Psoas muscle (tissue), 7 donors: ENCODE measurements at regions not wholly inside any gene's neighbourhood (a gene's known extent, or its start where the extent isn't known, plus 50 kb on each side); places are given as distances from the start of the nearest gene placed in this dataset.

Experiments used
- ATAC-seq, 4 donors: fragments of 200-7000 bp; cut with Tn5 transposase; one replicate each; pipeline ENCODE4 v1.9.1; 2020; ENCODE audit warnings: moderate library complexity in 3 of 4, mild to moderate bottlenecking in 2 of 4
- DNase-seq, 2 donors: peaks; one replicate each; pipeline ENCODE4 v3.0.0-alpha.2; 2020
- H3K27ac ChIP-seq: fragments of 200-600 bp; one replicate; pipeline ENCODE4 v1.8.0; 2022
- H3K27me3 ChIP-seq, 3 donors: fragments of 200-600 bp in 1 of 3; one replicate each; pipeline versions ENCODE4 v1.6.1 to v1.8.0; 2013 to 2022; ENCODE audit warnings: low read length in 2 of 3, mild to moderate bottlenecking in 2 of 3, moderate library complexity in 1 of 3; ENCODE audit not compliant: insufficient read depth in 3 of 3
- H3K36me3 ChIP-seq, 2 donors: fragments of 200-600 bp in 1 of 2; one replicate each; pipeline versions ENCODE4 v1.6.1 to v1.8.0; 2013 to 2022; ENCODE audit warnings: low read depth in 1 of 2, mild to moderate bottlenecking in 1 of 2, moderate library complexity in 1 of 2; ENCODE audit not compliant: insufficient read depth in 1 of 2
- H3K4me1 ChIP-seq: fragments of 200-600 bp; one replicate; pipeline ENCODE4 v1.8.0; 2022
- H3K4me3 ChIP-seq: fragments of 200-600 bp; one replicate; pipeline ENCODE4 v1.8.0; 2022; ENCODE audit warnings: mild to moderate bottlenecking
- H3K9me3 ChIP-seq: fragments of 200-600 bp; one replicate; pipeline ENCODE4 v1.8.0; 2022
- CTCF ChIP-seq: fragments of 200-600 bp; IDR thresholded peaks from one replicate; pipeline ENCODE4 v1.8.0; 2022; ENCODE audit warnings: antibody characterized with exemption
- WGBS, 3 donors: extraction: QIAGEN DNeasy Blood & Tissue Kit; methylation state at CpG; one replicate each; pipeline versions ENCODE4 v1.1.6 to v1.1.7; 2013; 5-methylcytosine and 5-hydroxymethylcytosine counted together
- intact Hi-C, 2 donors: fragments of 100-400 bp; cut with DNase I; formaldehyde crosslinking; loops; one replicate each; pipeline versions ENCODE4 v1.11.0 to v1.14.2; 2022
- donor health status: healthy with polysubstance abuse.
- donor health status: DM: no; HTN: no; CAD: no; lungs with moderate emphysema.
- donor health status: Bipolar disorder and iron deficiency.
- donor health status: healthy.
- donor health status: DM: yes; HTN: yes; CAD: no.
- donor health status: DM: no; HTN: no; CAD: no.
- donor health status: DM: yes; HTN: yes; CAD: no.

DNA sequence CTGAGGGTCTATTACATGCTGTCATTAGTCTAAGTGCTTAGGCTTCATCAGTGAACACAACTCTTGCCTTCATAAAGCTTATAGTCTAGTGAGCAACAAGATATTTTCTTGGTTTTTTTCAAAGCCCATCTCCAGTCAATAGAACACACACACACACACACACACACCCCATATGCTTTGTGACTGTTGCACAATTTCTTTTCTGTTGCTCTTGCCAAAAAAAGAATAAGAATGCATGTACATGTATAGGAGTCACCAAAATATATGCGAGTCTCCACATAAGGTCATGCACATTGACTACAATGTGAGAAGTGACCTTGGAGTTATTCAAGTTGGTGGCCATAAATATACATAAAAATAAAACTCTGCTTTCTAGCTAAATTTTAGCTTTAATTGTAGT lies 351.5 kb upstream of the TLE4 start:
- no peak overlapping the region for H3K27ac ChIP-seq
- intact Hi-C loops = no loop called here
- no peak for TF ChIP-seq CTCF
- no peaks in the 10 kb centered on the region for H3K4me1 ChIP-seq
- DNase-seq (no peak), ATAC-seq (no peak)
- H3K27me3 ChIP-seq = no peaks in the 10 kb centered on the region
- no peaks in the 10 kb centered on the region for H3K9me3 ChIP-seq
- H3K36me3 ChIP-seq = no peaks in the 10 kb centered on the region
- H3K4me3 ChIP-seq = no peak overlapping the region
- WGBS, 3 donors = 94 to 96% (median 95%) methylated on average over 1 of the region's 1 CpG

DNA sequence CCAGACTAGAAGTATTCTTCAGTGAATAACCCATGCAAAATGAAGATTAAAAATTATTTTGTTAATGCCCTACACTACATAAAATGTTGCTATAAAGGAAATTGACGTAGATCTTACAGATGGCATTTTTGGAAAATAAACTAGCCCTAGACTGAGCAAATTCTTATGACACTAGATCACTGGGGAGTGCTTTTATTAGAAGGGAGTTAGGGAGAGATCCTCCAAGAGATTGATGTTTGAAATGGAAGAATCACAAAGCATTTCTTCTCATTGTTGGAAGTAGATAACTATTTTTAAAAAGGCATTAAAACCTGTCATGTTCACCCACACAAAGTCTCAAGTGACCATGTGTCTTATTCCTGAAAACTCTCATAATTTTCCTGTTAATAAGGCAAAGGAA lies 351.1 kb upstream of the TLE4 start:
- Histone ChIP-seq H3K4me1 (no peaks in the 10 kb centered on the region), H3K9me3 (no peaks in the 10 kb centered on the region), H3K4me3 (no peak overlapping the region), H3K27ac (no peak overlapping the region), H3K27me3 (no peaks in the 10 kb centered on the region), H3K36me3 (no peaks in the 10 kb centered on the region)
- no peak for TF ChIP-seq CTCF
- ATAC-seq (no peak), DNase-seq (no peak)
- intact Hi-C loops = no loop called here
- WGBS, 3 donors = 59 to 83% (median 66%) methylated on average over 1 of the region's 1 CpG

- 17 to 38% (median 25%) methylated on average over 1 of the region's 1 CpG for WGBS, 3 donors
- H3K36me3 ChIP-seq = no peaks in the 10 kb centered on the region
- intact Hi-C loops = no loop called here
- H3K4me3 ChIP-seq = no peak overlapping the region
- peak in 3 of 4 donors; percentile 48 to 63 (median 49) for ATAC-seq
- H3K27me3 ChIP-seq = no peaks in the 10 kb centered on the region
- TF ChIP-seq CTCF = no peak
- no peaks in the 10 kb centered on the region for H3K4me1 ChIP-seq
- H3K27ac ChIP-seq = no peak overlapping the region
- no peaks in the 10 kb centered on the region for H3K9me3 ChIP-seq
- no peak for DNase-seq
Observed at GRCh38 chr9:79221084-79221483, 350.7 kb upstream of the TLE4 start.

- Histone ChIP-seq H3K9me3 (no peaks in the 10 kb centered on the region), H3K27me3 (no peaks in the 10 kb centered on the region), H3K27ac (no peak overlapping the region), H3K36me3 (no peaks in the 10 kb centered on the region), H3K4me3 (no peak overlapping the region), H3K4me1 (no peaks in the 10 kb centered on the region)
- 87 to 97% (median 90%) methylated on average over 2 of the region's 2 CpGs for WGBS, 3 donors
- ATAC-seq = no peak
- no peak for DNase-seq
- no peak for TF ChIP-seq CTCF
- intact Hi-C loops = no loop called here
Observed at GRCh38 chr9:79222483-79222882, 349.3 kb upstream of the TLE4 start.

DNA sequence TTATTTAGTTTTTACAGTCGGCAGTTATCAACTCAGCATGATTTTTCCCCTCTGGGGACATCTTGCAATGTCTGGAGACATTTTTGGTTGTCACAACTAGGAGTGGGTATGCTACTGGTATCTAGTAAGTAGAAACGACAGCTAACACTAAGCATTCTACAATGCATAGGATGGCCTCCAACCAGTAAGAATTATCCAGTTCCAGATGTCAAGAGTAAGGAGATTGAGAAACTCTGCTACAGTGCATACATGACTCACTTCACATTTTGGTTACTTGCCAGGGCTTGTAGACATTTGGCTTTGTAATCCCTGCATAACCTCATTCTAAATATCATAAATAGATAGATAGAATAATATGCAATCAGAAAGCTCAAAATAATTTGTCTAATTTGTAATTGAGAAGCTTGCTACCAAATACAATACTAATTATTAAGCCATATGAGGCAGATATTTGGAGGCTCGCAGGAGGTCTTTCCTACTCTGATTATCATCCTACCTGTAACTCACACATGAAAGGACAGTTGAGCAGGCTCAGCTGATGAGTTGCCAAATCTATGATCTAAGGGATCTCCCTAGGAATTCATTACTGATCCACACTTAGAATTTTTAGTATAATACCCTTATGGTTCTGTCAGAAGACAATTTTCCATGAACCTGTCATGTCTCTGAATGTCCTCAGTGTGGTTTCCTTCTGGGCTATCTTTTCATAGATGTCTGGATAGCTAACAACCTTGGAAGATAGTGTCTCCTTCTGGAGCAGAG lies 346.9 kb upstream of the TLE4 start:
- no peak for DNase-seq
- Histone ChIP-seq H3K27me3 (no peaks in the 10 kb centered on the region), H3K9me3 (no peaks in the 10 kb centered on the region), H3K4me1 (no peaks in the 10 kb centered on the region), H3K27ac (no peak overlapping the region), H3K36me3 (no peaks in the 10 kb centered on the region), H3K4me3 (no peak overlapping the region)
- intact Hi-C loops = no loop called here
- 76 to 87% (median 86%) methylated on average over 3 of the region's 3 CpGs for WGBS, 3 donors
- ATAC-seq = no peak
- TF ChIP-seq CTCF = no peak
